Activated CD8-positive, alpha-beta T cell treated with anti-CD3 and anti-CD28 coated beads for 36 hours (primary cell): ENCODE measurements at regions not wholly inside any gene's neighbourhood (a gene's known extent, or its start where the extent isn't known, plus 50 kb on each side); places are given as distances from the start of the nearest gene placed in this dataset.

Experiments used
- ATAC-seq: fragments of 200-7000 bp; cut with Tn5 transposase; one replicate; pipeline ENCODE4 v1.10.0; 2021; ENCODE audit warnings: mild to moderate bottlenecking, moderate library complexity
- CTCF ChIA-PET: fragments of 350-600 bp; sonication (Branson Sonifier 250); formaldehyde crosslinking; loops from one replicate; lab custom pipeline; 2021; ENCODE audit warnings: antibody characterized with exemption; lab: Charles Lee
- POLR2A ChIA-PET: fragments of 350-600 bp; sonication (Branson Sonifier 250); formaldehyde crosslinking; loops from one replicate; lab custom pipeline; 2021; ENCODE audit warnings: antibody characterized with exemption; lab: Charles Lee
- DNase-seq: peaks from one replicate; pipeline ENCODE4 v3.0.0-alpha.2; 2020
- H3K27ac Mint-ChIP-seq: one replicate; pipeline ENCODE4 v1.8.0; 2021; ENCODE audit warnings: mild to moderate bottlenecking, mixed read lengths
- H3K27me3 Mint-ChIP-seq: one replicate; pipeline ENCODE4 v1.8.0; 2021; ENCODE audit warnings: mixed read lengths
- H3K36me3 Mint-ChIP-seq: one replicate; pipeline ENCODE4 v1.8.0; 2021; ENCODE audit warnings: low read depth, mixed read lengths
- H3K4me1 Mint-ChIP-seq: one replicate; pipeline ENCODE4 v1.8.0; 2021; ENCODE audit warnings: low read depth, mixed read lengths
- H3K4me3 Mint-ChIP-seq: one replicate; pipeline ENCODE4 v1.8.0; 2021; ENCODE audit warnings: mild to moderate bottlenecking, moderate library complexity, mixed read lengths
- H3K9me3 Mint-ChIP-seq: one replicate; pipeline ENCODE4 v1.8.0; 2021; ENCODE audit warnings: mixed read lengths
- intact Hi-C: fragments of 100-400 bp; cut with micrococcal nuclease; formaldehyde crosslinking; loops from one replicate; pipeline ENCODE4 v1.10.0; 2022
- TF ChIP-seq, protein P1 (sequence below): fragments of 200-600 bp; IDR thresholded peaks from one replicate; pipeline ENCODE4 v1.8.0; 2022; ENCODE audit warnings: antibody characterized with exemption, mild to moderate bottlenecking

GRCh38 chr9:92196909-92197308 is 81.7 kb upstream of the SPTLC1 start:
- H3K9me3 Mint-ChIP-seq, result peaks cover 10% of the 10 kb centered on the region
- POLR2A ChIA-PET, result interaction anchor here (0.7 kb wide), 1 partner anchor 43 kb away, joined by 3 read pairs; no protein-coding TSS in a partner anchor

DNA sequence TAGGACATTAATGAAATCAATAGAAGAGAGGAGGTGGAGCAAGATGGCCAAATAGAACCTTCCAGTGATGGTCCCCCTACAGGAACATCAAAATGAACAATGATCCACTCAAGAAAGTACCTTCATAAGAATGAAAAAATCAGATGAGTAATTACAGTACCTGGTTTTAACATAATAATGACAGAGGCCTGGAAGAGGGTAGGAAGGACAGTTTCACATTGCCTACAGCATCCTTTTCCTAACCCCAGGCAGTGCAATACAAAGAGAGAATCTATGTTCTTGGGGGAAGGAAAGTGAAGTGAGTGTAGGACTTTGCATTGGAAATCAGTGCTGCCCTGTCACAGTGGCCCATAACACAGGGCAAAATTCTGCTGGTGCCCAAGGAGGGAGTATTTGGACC is 81.2 kb upstream of the SPTLC1 start:
- intact Hi-C loops, result no loop called here
- POLR2A ChIA-PET, result interaction anchor here (0.7 kb wide), 1 partner anchor 43 kb away, joined by 3 read pairs; no protein-coding TSS in a partner anchor
- no peaks in the 10 kb centered on the region for H3K4me1 Mint-ChIP-seq
- H3K9me3 Mint-ChIP-seq, result peaks cover 10% of the 10 kb centered on the region
- ATAC-seq (no peak), DNase-seq (no peak)
- CTCF ChIA-PET, result interaction anchor here (3.9 kb wide), 1 partner anchor 57 kb away, joined by 17 read pairs; no protein-coding TSS in a partner anchor
- TF ChIP-seq, protein P1, sequence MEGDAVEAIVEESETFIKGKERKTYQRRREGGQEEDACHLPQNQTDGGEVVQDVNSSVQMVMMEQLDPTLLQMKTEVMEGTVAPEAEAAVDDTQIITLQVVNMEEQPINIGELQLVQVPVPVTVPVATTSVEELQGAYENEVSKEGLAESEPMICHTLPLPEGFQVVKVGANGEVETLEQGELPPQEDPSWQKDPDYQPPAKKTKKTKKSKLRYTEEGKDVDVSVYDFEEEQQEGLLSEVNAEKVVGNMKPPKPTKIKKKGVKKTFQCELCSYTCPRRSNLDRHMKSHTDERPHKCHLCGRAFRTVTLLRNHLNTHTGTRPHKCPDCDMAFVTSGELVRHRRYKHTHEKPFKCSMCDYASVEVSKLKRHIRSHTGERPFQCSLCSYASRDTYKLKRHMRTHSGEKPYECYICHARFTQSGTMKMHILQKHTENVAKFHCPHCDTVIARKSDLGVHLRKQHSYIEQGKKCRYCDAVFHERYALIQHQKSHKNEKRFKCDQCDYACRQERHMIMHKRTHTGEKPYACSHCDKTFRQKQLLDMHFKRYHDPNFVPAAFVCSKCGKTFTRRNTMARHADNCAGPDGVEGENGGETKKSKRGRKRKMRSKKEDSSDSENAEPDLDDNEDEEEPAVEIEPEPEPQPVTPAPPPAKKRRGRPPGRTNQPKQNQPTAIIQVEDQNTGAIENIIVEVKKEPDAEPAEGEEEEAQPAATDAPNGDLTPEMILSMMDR, result no peak
- H3K4me3 Mint-ChIP-seq, result no peak overlapping the region
- no peaks in the 10 kb centered on the region for H3K36me3 Mint-ChIP-seq
- no peak overlapping the region for H3K27ac Mint-ChIP-seq
- H3K27me3 Mint-ChIP-seq, result no peaks in the 10 kb centered on the region

More at GRCh38 chr9:92196909-92197308, 81.7 kb upstream of the SPTLC1 start:
- DNase-seq (no peak), ATAC-seq (no peak)
- Mint-ChIP-seq H3K27me3 (no peaks in the 10 kb centered on the region), H3K36me3 (no peaks in the 10 kb centered on the region), H3K27ac (no peak overlapping the region), H3K4me1 (no peaks in the 10 kb centered on the region), H3K4me3 (no peak overlapping the region)
- intact Hi-C loops, result no loop called here
- CTCF ChIA-PET, result interaction anchor here (3.9 kb wide), 1 partner anchor 57 kb away, joined by 17 read pairs; no protein-coding TSS in a partner anchor
- TF ChIP-seq, protein P1, result no peak

GRCh38 chr9:92191801-92192200 is 76.6 kb upstream of the SPTLC1 start:
- H3K27me3 Mint-ChIP-seq, result peaks cover 1% of the 10 kb centered on the region
- H3K4me1 Mint-ChIP-seq, result no peaks in the 10 kb centered on the region
- TF ChIP-seq, protein P1, result no peak
- CTCF ChIA-PET, result interaction anchor here (0.6 to 1.1 kb wide), 3 partner anchors 15 to 54 kb away, joined by 3 read pairs; no protein-coding TSS in a partner anchor
- H3K4me3 Mint-ChIP-seq, result no peak overlapping the region
- H3K36me3 Mint-ChIP-seq, result no peaks in the 10 kb centered on the region
- peaks cover 4% of the 10 kb centered on the region for H3K9me3 Mint-ChIP-seq
- POLR2A ChIA-PET, result interaction anchor here (0.7 kb wide), 1 partner anchor 37 kb away, joined by 3 read pairs; no protein-coding TSS in a partner anchor
- intact Hi-C loops, result no loop called here
- ATAC-seq (no peak), DNase-seq (no peak)
- no peak overlapping the region for H3K27ac Mint-ChIP-seq

DNA sequence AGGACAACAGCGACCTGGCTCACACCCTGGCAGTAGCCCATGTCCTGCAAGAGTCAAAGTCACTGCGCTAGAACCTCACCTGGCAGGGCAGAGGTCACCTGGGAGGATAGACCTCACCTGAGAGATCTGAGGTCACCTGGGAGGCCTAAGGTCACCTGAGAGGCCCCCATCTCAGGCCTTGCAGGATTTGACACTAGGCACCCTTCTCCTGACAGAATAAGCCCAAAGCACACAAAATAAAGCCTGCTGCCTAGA is 75.2 kb upstream of the SPTLC1 start:
- no peaks in the 10 kb centered on the region for H3K4me1 Mint-ChIP-seq
- TF ChIP-seq, protein P1, result no peak
- intact Hi-C loops, result no loop called here
- no peak overlapping the region for H3K4me3 Mint-ChIP-seq
- peaks cover 1% of the 10 kb centered on the region for H3K27me3 Mint-ChIP-seq
- ATAC-seq, result no peak
- H3K27ac Mint-ChIP-seq, result no peak overlapping the region
- no peaks in the 10 kb centered on the region for H3K9me3 Mint-ChIP-seq
- POLR2A ChIA-PET, result no interaction called here
- CTCF ChIA-PET, result no interaction called here
- H3K36me3 Mint-ChIP-seq, result no peaks in the 10 kb centered on the region
- DNase-seq, result no peak

DNA sequence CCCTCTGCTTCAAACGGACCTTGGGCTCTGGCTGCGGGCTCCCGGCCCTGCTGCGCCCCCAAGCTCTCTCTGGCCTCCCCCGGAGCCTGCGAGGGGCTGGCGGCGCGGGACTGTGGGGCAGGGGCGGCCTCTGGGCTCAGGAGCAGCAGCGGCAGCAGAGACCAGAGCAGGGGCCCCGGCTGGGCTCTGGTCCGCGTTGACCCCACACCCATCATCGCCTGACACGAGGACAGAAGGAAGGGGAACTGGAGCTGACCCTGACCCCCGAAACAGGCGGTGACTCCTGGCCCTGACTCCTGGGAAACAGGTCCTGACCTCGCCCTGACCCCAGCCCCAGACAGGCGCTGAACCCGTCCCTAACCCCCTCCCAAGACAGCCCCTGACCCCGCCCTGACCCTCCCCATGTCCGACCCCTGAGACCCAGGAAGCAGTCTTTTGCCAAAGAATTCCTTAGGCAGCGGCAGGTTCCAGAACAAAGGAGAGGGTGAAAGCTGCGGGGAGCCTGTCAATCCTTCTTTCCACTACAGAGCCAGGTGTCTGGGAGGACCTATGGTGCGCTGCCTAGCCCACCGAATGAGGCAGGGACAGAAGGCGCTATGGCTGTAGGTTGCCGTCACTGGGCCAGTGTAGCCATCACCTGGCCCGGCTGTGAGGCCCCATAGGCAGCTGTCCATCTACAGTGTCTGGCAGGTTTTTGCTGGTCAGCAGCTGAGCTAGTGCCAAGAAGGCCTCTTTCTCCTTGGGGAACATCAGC is 74.7 kb upstream of the SPTLC1 start:
- ChIA-PET CTCF (no interaction called here), POLR2A (no interaction called here)
- Mint-ChIP-seq H3K4me3 (no peak overlapping the region), H3K27me3 (peaks cover 1% of the 10 kb centered on the region), H3K27ac (no peak overlapping the region), H3K36me3 (no peaks in the 10 kb centered on the region), H3K9me3 (no peaks in the 10 kb centered on the region), H3K4me1 (no peaks in the 10 kb centered on the region)
- TF ChIP-seq, protein P1, result no peak
- ATAC-seq, result no peak
- no peak for DNase-seq
- intact Hi-C loops, result no loop called here
